Epithelial cell of esophagus (primary cell): ENCODE measurements at regions not wholly inside any gene's neighbourhood (a gene's known extent, or its start where the extent isn't known, plus 50 kb on each side); places are given as distances from the start of the nearest gene placed in this dataset.
"Not testable (repeated sequence)": the region's sequence is repeated elsewhere in the genome, so short reads cannot be mapped to it uniquely, and the experiment has no call there.

Source experiments
- DNase-seq: peaks from one replicate; pipeline ENCODE4 v3.0.0; 2010; ENCODE audit warnings: low read depth
- H3K4me3 ChIP-seq: 2 replicates; pipeline ENCODE4 v1.5.1; 2011; ENCODE audit warnings: mild to moderate bottlenecking, low read length, control low read depth
- CTCF ChIP-seq: IDR thresholded peaks from 2 replicates; pipeline ENCODE4 v1.5.1; 2011; ENCODE audit warnings: low read depth, mild to moderate bottlenecking, low read length, control low read depth, inconsistent platforms; ENCODE audit not compliant: insufficient read depth; ENCODE audit errors: missing control alignments

DNA sequence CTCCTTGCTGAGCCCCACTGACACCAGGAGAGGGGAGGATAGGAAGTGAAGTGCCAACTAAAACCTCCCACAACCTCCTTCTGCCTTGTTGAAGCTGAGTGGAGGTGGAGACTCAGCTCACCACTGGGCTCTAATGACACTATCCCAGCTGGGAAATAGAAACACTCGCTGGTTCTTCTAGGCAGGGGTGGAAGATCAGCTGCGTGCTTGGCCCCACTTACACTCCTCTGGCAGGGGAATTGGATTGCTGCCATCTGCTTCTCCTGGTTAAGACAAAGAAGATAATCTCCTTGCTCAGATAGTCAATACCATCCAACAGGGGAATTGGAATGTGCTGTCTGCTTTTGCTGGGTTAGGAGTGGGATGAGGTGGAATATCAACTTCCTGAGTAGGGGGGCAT, 392.5 kb downstream of the ZNF674 start:
- no peak for TF ChIP-seq CTCF
- H3K4me3 ChIP-seq: no peak overlapping the region
- DNase-seq: no peak

GRCh38 chrX:46151332-46151731, 393.9 kb downstream of the ZNF674 start:
- not testable (repeated sequence) for DNase-seq

DNA sequence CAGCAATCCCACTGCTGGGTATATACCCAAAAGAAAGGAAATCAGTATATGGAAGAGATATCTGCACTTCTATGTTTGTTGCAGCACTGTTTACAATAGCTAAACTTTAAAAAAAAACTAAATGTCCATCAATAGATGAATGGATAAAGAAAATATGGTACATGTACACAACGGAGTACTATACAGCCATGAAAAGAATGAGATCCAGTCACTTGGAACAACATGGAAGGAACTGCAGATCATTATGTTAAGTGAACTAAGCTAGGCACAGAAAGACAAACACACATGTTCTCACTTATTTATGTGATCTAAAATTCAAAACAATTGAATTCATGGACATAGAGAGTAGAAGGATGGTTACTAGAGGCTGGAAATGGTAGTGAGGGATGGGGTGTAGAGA, 400.7 kb downstream of the ZNF674 start:
- no peak for TF ChIP-seq CTCF
- H3K4me3 ChIP-seq: no peak overlapping the region
- no peak for DNase-seq

More at GRCh38 chrX:46151332-46151731, 393.9 kb downstream of the ZNF674 start:
- H3K4me3 ChIP-seq: not testable (repeated sequence)

GRCh38 chrX:46140272-46140671, 404.9 kb downstream of the ZNF674 start:
- peak; percentile 60 for DNase-seq
- no peak overlapping the region for H3K4me3 ChIP-seq
- no peak for TF ChIP-seq CTCF

DNA sequence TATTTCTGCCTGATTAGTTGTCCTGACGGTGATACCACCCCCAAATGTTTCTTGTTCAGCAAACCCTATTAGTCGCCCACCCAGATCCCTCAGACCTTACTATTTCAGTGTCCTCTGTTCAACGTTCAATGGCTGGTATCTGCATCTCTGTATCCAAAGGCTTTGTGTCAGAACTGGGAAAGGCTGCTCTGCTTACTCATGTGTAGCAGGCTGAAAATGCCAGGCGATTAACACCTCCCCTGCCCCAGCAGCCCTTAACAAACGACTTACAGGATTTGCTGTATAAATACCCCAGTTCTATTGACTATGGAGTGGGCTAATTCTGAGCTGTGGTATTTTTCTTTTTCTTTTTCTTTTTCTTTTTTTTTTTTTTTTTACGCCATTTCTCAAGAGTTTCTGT, 415.0 kb downstream of the ZNF674 start:
- no peak overlapping the region for H3K4me3 ChIP-seq
- no peak for DNase-seq
- TF ChIP-seq CTCF: no peak

GRCh38 chrX:46125111-46125510, 420.1 kb downstream of the ZNF674 start:
- H3K4me3 ChIP-seq: no peak overlapping the region
- no peak for TF ChIP-seq CTCF
- DNase-seq: no peak

GRCh38 chrX:46117234-46117633, 428.0 kb downstream of the ZNF674 start:
- DNase-seq: peak; percentile 57
- TF ChIP-seq CTCF: no peak
- H3K4me3 ChIP-seq: no peak overlapping the region

DNA sequence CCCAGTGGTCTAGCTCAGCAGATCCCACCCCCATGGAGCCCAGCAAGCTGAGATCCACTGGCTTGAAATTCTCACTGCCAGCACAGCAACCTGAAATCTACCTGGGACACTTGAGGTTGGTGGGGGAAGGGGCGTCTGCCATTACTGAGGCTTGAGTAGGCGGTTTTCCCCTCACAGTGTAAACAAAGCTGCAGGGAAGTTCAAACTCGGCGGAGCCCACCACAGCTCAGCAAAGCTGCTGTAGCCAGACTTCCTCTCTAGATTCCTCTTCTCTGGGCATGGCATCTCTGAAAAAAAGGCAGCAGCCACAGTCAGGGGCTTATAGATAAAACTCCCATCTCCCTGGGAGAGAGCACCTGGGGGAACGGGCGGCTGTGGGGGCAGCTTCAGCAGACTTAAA, 457.9 kb downstream of the ZNF674 start:
- not testable (repeated sequence) for DNase-seq, H3K4me3 ChIP-seq

GRCh38 chrX:46080121-46080520, 465.1 kb downstream of the ZNF674 start:
- not testable (repeated sequence) for H3K4me3 ChIP-seq, DNase-seq
